ENCODE measurements at regions not wholly inside any gene's neighbourhood (a gene's known extent, or its start where the extent isn't known, plus 50 kb on each side); places are given as distances from the start of the nearest gene placed in this dataset.
A peak's percentile ranks its signal among the peaks of the same experiment; 100 is the strongest.

DNA sequence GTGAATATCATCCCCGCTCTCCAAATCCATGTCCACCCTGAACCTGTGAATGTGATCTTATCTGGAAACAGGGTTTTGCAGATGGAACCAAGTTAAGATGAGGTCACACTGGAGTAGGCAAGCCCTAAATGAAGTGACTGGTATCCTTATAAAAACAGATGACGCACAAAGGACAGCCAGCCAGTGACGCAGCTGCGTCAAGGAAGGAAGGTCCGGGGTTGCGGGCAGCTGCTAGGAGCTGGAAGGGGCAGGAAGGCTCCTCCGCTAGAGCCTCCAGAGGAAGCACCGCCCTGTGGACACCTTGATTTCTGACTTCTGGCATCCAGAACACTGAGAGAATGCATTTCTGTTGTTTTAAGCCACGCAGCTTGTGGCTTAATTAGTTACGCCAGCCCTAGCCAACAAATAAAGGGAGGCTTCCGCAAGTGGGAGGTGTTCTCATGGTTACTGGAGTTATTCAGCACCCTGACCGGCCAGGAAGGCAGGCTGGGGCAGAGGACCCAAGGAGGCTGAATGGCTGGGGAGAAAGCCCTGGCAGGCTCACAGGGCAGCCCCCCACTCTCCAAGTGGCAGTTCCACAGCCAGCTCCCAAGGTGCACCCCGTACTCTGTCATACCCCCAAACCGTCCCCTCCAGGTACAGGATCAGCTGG lies 127.6 kb upstream of the NCOR2 start:
- Histone ChIP-seq H3K4me2 (ENCODE audit: control insufficient read depth, insufficient read depth) (no peak overlapping the region), H3K9ac (ENCODE audit: control insufficient read depth, insufficient read depth, low read length) (no peak overlapping the region), H3K4me3 (no peak overlapping the region), H2AFZ (ENCODE audit: control insufficient read depth, low read depth, low read length) (no peak overlapping the region), H3K27ac (ENCODE audit: control insufficient read depth, insufficient read depth) (no peak overlapping the region), H3K36me3 (ENCODE audit: control insufficient read depth in 2 of 2, insufficient read depth in 2 of 2, low read length in 1 of 2) (no peaks in the 10 kb centered on the region), H3K27me3 (replicated peaks in 1 of 2; ENCODE audit: control insufficient read depth in 2 of 2, insufficient read depth in 2 of 2, low read length in 1 of 2) (no peaks in the 10 kb centered on the region; a peak in 1 of 4 replicates), H3K79me2 (ENCODE audit: control insufficient read depth, insufficient read depth, low read length) (no peaks in the 10 kb centered on the region), H3K9me3 (replicated peaks; ENCODE audit: control insufficient read depth, insufficient read depth, low read length) (peaks cover 6% of the 10 kb centered on the region; the same call in 2 of the 3 replicates), H3K4me1 (ENCODE audit: control insufficient read depth, insufficient read depth, low read length) (peaks cover 4% of the 10 kb centered on the region; the same call in 1 of the 2 replicates), H4K20me1 (ENCODE audit: control insufficient read depth, insufficient read depth) (no peaks in the 10 kb centered on the region)
- ChIA-PET SMC1A (ENCODE audit: uncharacterized antibody, unreplicated experiment) (interaction anchor here (2.0 kb wide), 1 partner anchor 17 kb away, joined by 5 read pairs; no protein-coding TSS in a partner anchor), RAD21 (ENCODE audit: unreplicated experiment) (no interaction called here), CTCF (interaction anchor here (1.5 kb wide), 1 partner anchor 9 kb away, joined by 4 read pairs; no protein-coding TSS in a partner anchor), POLR2A (no interaction called here)
- in situ Hi-C loops (cut with MboI) (no loop called here), intact Hi-C loops (cut with micrococcal nuclease; ENCODE audit: unreplicated experiment) (no loop called here)
- FAIRE-seq (no peak), ATAC-seq (no peak), DNase-seq (ENCODE audit: low read depth, low spot score) (no peak)
- TF ChIP-seq HDGF (IDR thresholded peaks at IDR 0.05) (no peak), STAT3 (IDR thresholded peaks at IDR 0.05; ENCODE audit: low read depth, low read length) (no peak), TCF3 (IDR thresholded peaks at IDR 0.05; ENCODE audit: borderline replicate concordance, insufficient read depth, low read depth, low read length) (no peak), YBX1 (IDR thresholded peaks at IDR 0.05) (no peak), BMI1 (IDR thresholded peaks at IDR 0.05; ENCODE audit: borderline replicate concordance) (no peak)
- no TSS peak for BruUV-seq (replicated peaks)
- WGBS (ENCODE audit: insufficient coverage, insufficient replicate concordance, low lambda C conversion rate, missing lambda C conversion rate), result 61% methylated on average over 14 of the region's 14 CpGs

DNA sequence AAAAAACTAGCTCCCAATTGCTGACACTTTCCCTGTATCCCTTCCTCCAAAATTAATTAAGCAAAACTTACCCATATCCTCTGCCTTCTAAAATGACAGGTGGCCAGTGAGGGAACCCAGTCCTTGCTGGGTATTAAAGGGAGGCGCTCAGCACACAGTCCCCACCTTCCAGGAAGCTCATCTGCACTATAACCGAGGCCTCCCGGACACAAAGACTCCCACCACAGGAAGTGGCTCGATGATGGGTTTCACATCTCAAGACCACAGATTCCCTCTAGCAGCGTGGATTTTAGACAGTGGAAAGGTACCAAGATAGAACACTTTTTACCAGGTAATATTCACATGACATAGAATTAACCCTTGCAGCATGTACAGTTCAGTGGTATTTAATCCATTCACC lies 126.8 kb upstream of the NCOR2 start:
- Histone ChIP-seq H3K9me3 (replicated peaks; ENCODE audit: control insufficient read depth, insufficient read depth, low read length) (peaks cover 6% of the 10 kb centered on the region; the same call in 2 of the 3 replicates), H3K9ac (ENCODE audit: control insufficient read depth, insufficient read depth, low read length) (no peak overlapping the region), H3K4me2 (ENCODE audit: control insufficient read depth, insufficient read depth) (peak overlapping the region; percentile 51), H3K27ac (ENCODE audit: control insufficient read depth, insufficient read depth) (no peak overlapping the region), H3K4me1 (ENCODE audit: control insufficient read depth, insufficient read depth, low read length) (peaks cover 4% of the 10 kb centered on the region; the same call in 1 of the 2 replicates), H2AFZ (ENCODE audit: control insufficient read depth, low read depth, low read length) (no peak overlapping the region), H3K27me3 (replicated peaks in 1 of 2; ENCODE audit: control insufficient read depth in 2 of 2, insufficient read depth in 2 of 2, low read length in 1 of 2) (no peaks in the 10 kb centered on the region; a peak in 1 of 4 replicates), H3K36me3 (ENCODE audit: control insufficient read depth in 2 of 2, insufficient read depth in 2 of 2, low read length in 1 of 2) (no peaks in the 10 kb centered on the region), H4K20me1 (ENCODE audit: control insufficient read depth, insufficient read depth) (no peaks in the 10 kb centered on the region), H3K4me3 (no peak overlapping the region), H3K79me2 (ENCODE audit: control insufficient read depth, insufficient read depth, low read length) (no peaks in the 10 kb centered on the region)
- no peak for TF ChIP-seq CHD4 (IDR thresholded peaks at IDR 0.05)
- TF ChIP-seq IKZF2 (IDR thresholded peaks at IDR 0.05), result 0 out of 4 replicates have a peak, but pooled peaks of 1 of the 2 experiments have one; percentile 22
- TF ChIP-seq, protein P1, sequence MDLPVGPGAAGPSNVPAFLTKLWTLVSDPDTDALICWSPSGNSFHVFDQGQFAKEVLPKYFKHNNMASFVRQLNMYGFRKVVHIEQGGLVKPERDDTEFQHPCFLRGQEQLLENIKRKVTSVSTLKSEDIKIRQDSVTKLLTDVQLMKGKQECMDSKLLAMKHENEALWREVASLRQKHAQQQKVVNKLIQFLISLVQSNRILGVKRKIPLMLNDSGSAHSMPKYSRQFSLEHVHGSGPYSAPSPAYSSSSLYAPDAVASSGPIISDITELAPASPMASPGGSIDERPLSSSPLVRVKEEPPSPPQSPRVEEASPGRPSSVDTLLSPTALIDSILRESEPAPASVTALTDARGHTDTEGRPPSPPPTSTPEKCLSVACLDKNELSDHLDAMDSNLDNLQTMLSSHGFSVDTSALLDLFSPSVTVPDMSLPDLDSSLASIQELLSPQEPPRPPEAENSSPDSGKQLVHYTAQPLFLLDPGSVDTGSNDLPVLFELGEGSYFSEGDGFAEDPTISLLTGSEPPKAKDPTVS (IDR thresholded peaks at IDR 0.05; ENCODE audit: low read depth, low read length), result no peak
- TF ChIP-seq, protein P2, sequence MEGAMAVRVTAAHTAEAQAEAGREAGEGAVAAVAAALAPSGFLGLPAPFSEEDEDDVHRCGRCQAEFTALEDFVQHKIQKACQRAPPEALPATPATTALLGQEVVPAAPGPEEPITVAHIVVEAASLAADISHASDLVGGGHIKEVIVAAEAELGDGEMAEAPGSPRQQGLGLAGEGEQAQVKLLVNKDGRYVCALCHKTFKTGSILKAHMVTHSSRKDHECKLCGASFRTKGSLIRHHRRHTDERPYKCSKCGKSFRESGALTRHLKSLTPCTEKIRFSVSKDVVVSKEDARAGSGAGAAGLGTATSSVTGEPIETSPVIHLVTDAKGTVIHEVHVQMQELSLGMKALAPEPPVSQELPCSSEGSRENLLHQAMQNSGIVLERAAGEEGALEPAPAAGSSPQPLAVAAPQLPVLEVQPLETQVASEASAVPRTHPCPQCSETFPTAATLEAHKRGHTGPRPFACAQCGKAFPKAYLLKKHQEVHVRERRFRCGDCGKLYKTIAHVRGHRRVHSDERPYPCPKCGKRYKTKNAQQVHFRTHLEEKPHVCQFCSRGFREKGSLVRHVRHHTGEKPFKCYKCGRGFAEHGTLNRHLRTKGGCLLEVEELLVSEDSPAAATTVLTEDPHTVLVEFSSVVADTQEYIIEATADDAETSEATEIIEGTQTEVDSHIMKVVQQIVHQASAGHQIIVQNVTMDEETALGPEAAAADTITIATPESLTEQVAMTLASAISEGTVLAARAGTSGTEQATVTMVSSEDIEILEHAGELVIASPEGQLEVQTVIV (IDR thresholded peaks at IDR 0.05; ENCODE audit: borderline replicate concordance, partially characterized antibody), result no peak
- no peak for TF ChIP-seq HDGF (IDR thresholded peaks at IDR 0.05)
- TF ChIP-seq RUNX3 (IDR thresholded peaks at IDR 0.05; ENCODE audit: low read length), result peak; percentile 49; the same call in 1 of the 2 replicates
- TF ChIP-seq CHD2 (IDR thresholded peaks at IDR 0.05; ENCODE audit: borderline replicate concordance, low read depth, low read length), result no peak
- POLR2A ChIA-PET, result no interaction called here
- SMC1A ChIA-PET (ENCODE audit: uncharacterized antibody, unreplicated experiment), result interaction anchor here (2.0 kb wide), 1 partner anchor 16 kb away, joined by 5 read pairs; no protein-coding TSS in a partner anchor
- ATAC-seq (peak; percentile 87), DNase-seq (ENCODE audit: low read depth, low spot score) (no peak), FAIRE-seq (peak; percentile 54)
- BruUV-seq (replicated peaks), result no TSS peak
- WGBS (ENCODE audit: insufficient coverage, insufficient replicate concordance, low lambda C conversion rate, missing lambda C conversion rate), result 11% methylated on average over 5 of the region's 5 CpGs
- intact Hi-C loops (cut with micrococcal nuclease; ENCODE audit: unreplicated experiment), result no loop called here
- in situ Hi-C loops (cut with MboI), result no loop called here
- RAD21 ChIA-PET (ENCODE audit: unreplicated experiment), result no interaction called here
- CTCF ChIA-PET, result interaction anchor here (0.8 to 1.5 kb wide), 2 partner anchors 10 to 662 kb away, joined by 3 to 4 read pairs; no protein-coding TSS in a partner anchor
